NOMO-1 (cell line): ENCODE measurements at regions not wholly inside any gene's neighbourhood (a gene's known extent, or its start where the extent isn't known, plus 50 kb on each side); places are given as distances from the start of the nearest gene placed in this dataset.
"Not testable (repeated sequence)": the region's sequence is repeated elsewhere in the genome, so short reads cannot be mapped to it uniquely, and the experiment has no call there.

Experiments
- DNase-seq, 2 experiments: peaks; one replicate each; lab custom pipeline; 2025; ENCODE audit not compliant: unreplicated experiment in 2 of 2; lab: John Stamatoyannopoulos, UW

DNA sequence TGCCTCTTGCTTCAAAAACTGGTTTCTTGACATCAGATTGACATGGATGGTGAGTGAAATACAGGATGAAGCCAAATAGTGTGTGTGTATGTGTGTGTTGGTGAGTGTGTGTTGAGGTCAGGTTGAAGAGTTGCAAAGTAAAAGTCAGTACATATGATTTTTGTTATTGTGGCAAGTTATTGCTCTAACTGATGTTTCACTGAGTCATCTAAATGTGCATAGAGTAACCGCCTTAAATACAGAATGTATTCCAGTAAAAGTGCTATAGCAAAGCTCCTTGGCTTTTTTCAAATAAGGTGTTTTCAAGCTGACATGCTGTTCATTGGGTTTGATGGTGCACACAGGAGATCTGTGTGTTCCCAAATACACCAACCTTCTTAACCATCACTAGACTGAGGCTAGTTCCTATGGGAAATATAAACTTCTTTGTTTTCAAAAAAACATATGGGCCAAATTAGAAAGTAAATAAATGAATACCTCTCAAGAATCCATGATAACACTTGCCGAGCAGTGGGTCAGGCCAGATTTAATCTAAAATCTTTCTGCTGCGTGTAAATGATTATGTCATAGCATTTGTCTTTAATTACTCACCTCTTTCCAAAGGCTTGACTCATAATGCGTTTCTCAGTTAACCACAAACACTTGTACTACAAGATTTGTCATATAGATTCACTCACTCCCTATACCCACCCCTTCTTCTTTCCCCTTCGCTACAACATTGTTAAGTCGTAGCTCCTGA lies 151.1 kb downstream of the LYPLAL1 start:
- peak; percentile 11 to 52 for DNase-seq

DNA sequence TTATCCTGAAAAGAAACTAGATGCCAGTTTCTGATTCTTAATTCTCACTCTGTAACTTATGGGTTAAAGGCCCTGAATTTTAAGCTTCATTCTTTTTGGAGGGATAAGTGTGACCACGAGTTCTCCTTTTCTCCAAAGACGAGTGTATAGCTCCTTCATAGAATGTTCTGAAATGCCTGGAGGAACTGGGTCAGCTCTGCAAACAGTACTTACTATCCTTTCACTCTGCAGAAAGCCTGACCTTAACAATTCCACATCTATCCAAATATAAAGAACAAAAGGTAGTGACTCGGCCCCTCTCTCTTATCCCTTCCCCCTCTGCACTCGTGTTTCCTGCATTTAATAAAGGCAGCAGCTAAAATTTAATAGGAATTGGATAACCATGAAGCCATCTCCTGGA lies 150.5 kb downstream of the LYPLAL1 start:
- DNase-seq: no peak

DNA sequence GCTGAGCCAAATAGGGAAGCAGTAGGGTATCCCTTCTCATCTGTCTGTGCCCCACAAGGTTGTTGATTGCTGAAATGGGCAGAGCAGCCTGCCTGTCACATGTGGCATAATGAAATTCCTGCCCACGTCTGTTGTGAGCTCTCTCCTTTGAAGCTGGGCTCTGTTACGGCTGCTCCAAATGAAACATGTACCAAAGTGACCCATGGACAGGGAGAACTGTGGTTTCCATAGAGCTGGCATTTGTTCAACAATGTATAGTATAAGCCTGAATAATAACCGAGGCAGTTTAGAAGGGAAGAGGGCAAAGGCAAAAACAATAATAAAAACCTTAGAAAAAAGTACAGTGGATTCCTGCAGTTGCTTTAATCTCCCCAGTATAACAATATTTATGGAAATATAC lies 149.7 kb downstream of the LYPLAL1 start:
- no peak for DNase-seq

DNA sequence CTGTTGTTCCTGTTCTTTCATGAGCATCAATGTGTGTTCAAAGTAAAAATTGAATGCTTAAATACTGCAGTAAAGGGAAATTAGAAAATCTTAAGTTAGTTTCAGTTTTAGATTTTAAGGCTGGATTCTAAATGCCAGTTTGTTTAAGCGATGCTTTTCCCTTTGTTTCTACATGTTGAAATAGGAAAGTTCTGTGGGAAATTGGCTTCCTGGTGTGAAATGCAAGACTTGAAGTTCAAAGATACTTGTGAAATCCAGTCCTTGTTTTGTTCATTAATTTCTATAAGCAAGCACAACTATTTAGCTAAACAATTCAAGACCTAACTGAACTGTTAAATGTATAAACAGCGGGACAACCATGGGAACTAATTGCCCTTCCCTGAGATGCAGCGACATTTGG lies 149.1 kb downstream of the LYPLAL1 start:
- no peak for DNase-seq

- DNase-seq: not testable (repeated sequence)
These were observed 146.9 kb downstream of the LYPLAL1 start for GRCh38 chr1:219320563-219320962.

DNA sequence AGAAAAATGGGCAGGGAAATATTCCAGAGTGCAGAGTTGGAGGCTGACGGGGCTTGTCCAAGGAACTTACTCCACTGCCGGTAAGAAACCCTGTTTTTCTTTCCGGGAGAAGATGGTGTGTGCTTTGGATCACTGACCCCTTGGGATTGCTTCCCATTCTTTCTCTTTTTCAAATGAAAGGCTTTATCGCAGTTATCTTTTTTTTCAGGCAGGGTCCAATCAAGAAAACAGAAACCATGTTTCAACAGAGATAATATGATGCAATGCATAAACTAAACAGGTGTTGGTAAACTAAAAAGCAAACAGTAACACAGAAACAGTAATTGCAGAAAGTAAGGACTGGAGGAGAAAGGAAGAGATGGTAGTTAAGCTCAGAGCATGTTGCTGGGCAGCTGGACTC lies 145.1 kb downstream of the LYPLAL1 start:
- no peak for DNase-seq

- no peak for DNase-seq
These were observed 144.2 kb downstream of the LYPLAL1 start for GRCh38 chr1:219317762-219318353.

- DNase-seq: no peak
These were observed 142.4 kb downstream of the LYPLAL1 start for GRCh38 chr1:219316066-219316465.

DNA sequence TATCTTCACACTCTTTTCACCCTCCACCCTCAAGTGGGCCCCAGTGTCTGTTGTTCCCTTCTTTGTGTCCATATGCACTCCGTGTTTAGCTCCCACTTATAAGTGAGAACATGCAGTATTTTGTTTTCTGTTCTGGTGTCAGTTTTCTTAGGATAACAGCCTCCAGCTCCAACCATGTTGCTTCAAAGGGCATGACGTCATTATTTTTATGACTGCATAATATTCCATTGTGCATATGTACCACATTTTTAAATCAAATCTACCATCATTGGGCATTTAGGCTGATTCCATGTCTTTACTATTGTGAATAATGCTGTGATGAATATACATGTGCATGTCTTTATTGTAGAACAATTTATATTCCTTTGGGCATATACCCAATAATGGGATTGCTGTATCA lies 140.3 kb downstream of the LYPLAL1 start:
- no peak for DNase-seq

DNA sequence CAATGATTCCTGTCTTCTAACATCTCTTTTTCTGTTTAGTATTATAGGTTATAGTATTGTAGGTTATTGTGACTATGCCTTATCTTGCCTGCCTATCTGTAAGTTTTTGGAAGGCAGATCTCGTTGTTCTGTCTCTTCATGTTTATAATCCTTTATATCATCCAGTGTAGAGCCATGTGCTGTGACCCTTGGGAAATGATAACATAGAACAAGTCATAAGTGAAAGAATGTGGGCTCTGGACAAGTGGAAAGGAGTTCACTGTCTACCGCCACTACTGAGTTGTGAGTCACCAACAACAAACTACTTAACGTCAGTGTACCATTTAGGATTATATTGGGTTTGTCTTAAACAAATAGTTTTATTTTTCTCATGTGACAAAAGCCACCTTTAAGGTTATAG lies 139.3 kb downstream of the LYPLAL1 start:
- DNase-seq: no peak

GRCh38 chr1:219310181-219310728 lies 136.6 kb downstream of the LYPLAL1 start:
- DNase-seq: no peak

DNA sequence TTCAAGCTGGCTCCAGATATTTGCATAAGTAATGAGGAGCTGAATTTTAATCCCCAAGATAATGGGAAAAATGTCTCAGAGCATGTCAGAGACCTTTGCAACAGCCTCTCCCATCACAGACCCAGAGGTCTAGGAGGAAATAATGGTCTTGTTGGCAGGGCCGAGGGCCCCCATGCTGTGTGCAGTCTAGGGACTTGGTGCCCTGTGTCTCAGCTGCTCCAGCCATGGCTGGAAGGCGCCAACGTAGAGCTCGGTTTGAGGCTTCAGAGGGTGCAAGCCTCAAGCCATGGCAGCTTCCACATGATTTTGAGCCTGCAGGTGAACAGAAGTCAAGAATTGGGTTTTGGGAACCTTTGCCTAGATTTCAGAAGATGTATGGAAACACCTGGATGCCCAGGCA lies 134.7 kb downstream of the LYPLAL1 start:
- no peak for DNase-seq

DNA sequence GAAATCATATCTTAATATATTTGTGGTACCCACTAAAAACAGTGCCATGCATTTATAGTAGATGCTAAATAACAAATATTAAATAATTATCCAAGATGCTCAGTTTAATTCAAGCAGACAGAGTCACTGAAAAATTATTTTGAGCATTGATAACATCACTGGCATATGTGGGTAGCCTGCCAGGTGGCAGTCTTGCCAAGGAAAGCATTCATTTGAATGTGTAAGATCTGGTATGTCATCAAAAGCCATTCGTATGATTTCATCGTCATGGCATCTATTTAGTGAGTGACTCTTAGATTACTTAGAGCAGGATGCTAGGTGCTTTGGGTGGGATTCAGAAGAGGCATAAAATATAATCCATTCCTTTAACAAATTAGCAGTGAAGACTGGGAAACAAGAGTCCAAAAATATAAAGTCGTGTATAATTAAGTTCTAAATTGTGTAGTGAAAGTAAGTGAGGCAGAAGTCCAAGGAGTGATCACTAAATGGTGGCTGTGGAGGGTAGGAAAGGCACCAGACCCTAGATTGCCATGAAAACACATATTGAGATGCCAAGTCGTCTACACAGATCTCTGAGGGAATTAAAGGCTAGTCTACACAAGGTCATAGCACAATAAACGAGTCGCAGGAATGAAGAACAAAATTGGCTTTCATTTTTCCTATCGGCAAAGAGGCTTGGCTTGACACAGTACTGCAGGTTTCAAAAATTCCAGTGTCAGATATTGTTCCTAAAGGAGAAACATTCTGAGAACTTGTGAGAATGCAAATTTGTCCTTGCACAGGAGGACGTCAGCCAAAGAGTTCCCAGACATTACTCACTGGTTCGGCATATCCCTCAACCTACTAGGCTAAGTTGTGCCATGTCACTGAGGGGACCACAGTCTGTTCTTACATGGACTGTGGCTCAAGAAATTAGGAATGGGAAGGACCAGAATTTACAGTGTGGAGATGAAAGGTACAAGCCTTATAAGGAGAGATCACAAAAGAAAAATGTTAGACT lies 130.8 kb downstream of the LYPLAL1 start:
- DNase-seq: no peak

DNA sequence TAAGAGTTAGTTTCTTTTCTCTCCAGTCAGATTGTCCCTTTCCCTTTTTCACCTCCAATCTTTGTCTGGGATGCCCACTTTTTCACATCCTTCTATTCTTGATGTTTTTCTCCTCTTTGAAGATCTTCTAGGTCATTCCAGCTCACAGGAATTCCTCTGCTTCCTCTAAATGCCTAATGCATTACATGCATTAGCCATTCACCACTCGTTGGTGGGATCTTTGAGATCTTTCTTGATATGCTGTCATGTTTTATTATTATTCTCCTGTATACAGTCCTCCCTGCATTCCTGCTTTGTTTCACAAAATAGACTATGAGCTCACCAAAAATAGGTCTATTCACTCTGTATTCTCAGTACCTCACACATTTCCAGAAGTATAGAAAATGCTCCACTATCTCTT lies 129.0 kb downstream of the LYPLAL1 start:
- no peak for DNase-seq

GRCh38 chr1:219299420-219299819 lies 125.7 kb downstream of the LYPLAL1 start:
- no peak for DNase-seq

- DNase-seq: no peak
These were observed 125.0 kb downstream of the LYPLAL1 start for GRCh38 chr1:219298571-219299148.

DNA sequence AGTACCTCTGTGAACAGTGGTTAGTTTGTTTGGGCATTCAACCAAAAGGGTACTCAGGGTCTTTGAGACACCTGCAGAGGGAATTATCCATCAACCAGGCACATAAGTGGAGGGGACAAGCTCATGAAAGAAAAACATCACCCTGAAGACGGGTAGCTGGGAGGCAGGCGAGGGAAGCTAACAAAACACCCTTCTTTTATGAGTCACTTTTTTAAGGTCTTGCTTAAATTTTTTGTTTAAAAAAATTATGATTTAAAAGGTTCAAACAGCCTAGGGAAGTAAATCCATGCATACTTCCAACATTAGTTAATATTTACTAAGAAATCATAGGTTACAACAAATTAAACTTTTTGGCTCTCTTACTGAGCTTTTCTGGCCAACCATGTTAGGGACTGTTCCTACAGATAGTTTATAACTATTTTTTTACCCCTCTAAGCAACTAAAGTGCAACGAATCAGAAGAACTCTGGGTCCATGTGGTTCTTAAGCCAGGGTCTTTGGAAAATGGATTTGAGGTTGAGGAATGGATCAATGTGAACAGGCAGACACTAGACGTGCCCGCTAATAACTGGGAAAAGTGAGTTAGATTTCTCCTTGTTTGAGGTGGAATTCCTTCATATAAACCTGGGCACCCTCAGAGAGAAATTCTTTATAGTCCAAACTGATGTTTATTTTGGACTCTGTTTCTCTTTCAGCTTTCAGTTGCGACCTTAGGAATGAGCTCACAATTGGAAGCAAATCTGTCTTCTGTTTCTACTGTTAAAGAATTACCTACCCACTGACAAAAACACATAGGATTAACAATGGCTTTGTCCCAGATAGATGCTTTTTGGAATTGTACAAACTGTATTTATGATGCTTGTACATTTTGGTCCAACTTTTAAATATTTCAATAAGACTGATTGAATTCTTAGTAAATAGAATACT lies 123.0 kb downstream of the LYPLAL1 start:
- no peak for DNase-seq

- no peak for DNase-seq
These were observed 120.6 kb downstream of the LYPLAL1 start for GRCh38 chr1:219294251-219294650.

DNA sequence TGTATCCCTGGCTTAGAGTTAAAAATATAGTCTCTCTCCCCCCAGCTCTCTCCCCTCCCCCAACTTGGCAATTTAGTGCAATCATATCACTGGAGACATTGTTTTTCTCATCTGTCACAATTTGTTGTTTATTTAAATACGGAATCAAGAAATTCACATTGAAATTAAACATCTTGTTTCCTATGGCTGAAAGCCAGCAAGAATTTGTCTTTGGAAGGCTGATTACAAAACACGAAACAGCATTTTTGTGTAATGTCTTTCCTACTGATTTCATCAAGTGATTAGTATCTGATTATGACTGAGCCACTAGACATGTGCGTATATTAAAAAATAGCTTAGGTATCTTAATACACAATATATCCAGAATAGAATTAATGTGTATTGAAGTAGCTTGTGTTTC lies 119.7 kb downstream of the LYPLAL1 start:
- DNase-seq: no peak

GRCh38 chr1:219292999-219293398 lies 119.3 kb downstream of the LYPLAL1 start:
- no peak for DNase-seq
